ENCODE measurements at regions not wholly inside any gene's neighbourhood (a gene's known extent, or its start where the extent isn't known, plus 50 kb on each side); places are given as distances from the start of the nearest gene placed in this dataset.

DNA sequence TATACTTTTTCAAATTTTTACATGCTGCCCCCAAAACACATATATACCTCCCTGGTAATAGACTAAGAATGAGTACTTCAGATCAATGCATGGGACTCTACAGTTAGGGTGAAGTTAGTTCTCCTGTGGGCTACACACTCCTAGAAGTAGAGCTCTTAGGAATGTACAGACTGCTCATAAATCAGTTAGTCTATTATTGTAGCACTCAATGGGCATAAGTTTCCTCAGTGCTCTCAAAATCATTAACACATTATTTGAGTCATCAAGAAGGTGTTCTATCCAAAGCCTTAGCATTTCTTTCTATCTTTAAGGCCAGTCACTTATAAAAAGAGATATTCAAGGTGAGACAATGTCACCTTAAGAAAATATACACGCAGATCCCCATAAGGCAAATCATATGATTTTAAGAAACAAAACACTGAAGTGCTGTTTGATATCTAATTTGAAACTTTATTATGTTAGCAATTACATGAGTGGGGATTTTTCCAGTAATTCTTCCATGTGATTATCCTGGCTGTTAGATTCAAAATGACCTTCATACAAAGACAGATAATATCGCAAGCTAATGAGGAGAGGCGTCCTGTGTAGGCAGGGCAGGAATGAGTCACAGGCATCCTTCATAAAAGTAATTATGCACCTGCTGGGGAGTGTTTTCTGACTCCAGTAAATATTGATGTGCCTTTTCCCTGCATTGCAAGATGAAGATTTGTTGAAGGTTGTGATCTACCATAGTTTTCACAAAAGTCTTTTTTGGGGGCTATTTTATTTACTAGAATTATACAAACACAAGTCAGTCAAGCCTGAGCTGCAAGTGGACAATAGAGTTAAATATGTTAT lies 167.2 kb upstream of the ATP1B1 start:
- Histone ChIP-seq H3K27ac (no peak overlapping the region), H3K27me3 (no peaks in the 10 kb centered on the region), H3K4me3 (no peak overlapping the region), H3K9me3 (peaks cover 0 to 4% (median 0%) of the 10 kb centered on the region in 11 donors), H3K36me3 (no peaks in the 10 kb centered on the region), H3K4me1 (peaks cover 0 to 10% (median 0%) of the 10 kb centered on the region in 9 donors)
- TF ChIP-seq, protein P1, sequence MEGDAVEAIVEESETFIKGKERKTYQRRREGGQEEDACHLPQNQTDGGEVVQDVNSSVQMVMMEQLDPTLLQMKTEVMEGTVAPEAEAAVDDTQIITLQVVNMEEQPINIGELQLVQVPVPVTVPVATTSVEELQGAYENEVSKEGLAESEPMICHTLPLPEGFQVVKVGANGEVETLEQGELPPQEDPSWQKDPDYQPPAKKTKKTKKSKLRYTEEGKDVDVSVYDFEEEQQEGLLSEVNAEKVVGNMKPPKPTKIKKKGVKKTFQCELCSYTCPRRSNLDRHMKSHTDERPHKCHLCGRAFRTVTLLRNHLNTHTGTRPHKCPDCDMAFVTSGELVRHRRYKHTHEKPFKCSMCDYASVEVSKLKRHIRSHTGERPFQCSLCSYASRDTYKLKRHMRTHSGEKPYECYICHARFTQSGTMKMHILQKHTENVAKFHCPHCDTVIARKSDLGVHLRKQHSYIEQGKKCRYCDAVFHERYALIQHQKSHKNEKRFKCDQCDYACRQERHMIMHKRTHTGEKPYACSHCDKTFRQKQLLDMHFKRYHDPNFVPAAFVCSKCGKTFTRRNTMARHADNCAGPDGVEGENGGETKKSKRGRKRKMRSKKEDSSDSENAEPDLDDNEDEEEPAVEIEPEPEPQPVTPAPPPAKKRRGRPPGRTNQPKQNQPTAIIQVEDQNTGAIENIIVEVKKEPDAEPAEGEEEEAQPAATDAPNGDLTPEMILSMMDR (IDR thresholded peaks at IDR 0.05): no peak
- 34 to 35% methylated on average over 3 of the region's 3 CpGs for WGBS, 2 donors
- no peak for DNase-seq
- intact Hi-C loops (cut with DNase I): no loop called here
- peak in 1 of 8 donors; percentile 67 for ATAC-seq

DNA sequence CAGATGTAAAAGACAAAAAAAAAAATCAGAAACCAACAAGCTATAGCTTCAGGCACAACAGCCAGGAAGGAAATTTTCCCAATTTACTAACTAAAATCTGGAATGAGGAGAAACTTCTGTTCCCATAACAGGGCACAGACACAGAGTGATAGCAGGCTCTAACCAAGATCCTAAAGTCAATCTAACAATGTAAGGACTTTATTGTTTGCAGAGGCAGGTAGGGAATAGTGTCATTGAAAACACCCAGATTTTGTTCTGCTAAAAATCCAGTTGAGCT lies 166.6 kb upstream of the ATP1B1 start:
- Histone ChIP-seq H3K9me3 (peaks cover 0 to 4% (median 0%) of the 10 kb centered on the region in 11 donors), H3K4me3 (no peak overlapping the region), H3K27me3 (no peaks in the 10 kb centered on the region), H3K36me3 (no peaks in the 10 kb centered on the region), H3K27ac (no peak overlapping the region), H3K4me1 (peaks cover 0 to 10% (median 0%) of the 10 kb centered on the region in 9 donors)
- TF ChIP-seq, protein P1 (IDR thresholded peaks at IDR 0.05): no peak
- intact Hi-C loops (cut with DNase I): loop anchor here in 1 of 10 donors (10.0 kb wide), 1 partner anchor 165 kb away; the partner anchor contains the start of gene ATP1B1
- ATAC-seq (no peak), DNase-seq (no peak)

DNA sequence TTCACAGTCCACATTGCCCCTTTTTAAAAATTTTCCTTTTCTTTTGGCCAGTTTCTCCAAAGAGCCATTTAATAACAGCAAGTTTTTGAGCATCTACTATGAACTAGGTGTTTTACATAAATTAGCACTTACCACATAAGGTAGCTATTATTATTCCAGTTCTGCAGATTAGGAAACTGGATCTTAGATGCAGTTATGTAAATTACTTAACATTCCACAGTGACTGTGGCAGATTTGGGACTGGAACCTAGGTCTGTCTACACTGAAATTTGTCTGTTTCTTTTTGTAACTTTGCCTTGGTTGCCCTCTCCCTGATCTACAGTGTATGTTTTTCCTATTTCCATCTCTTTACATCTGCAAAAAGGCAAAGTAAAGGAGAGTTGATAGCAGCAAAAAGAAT lies 164.8 kb upstream of the ATP1B1 start:
- no peak overlapping the region for H3K4me3 ChIP-seq
- H3K36me3 ChIP-seq: no peaks in the 10 kb centered on the region
- H3K9me3 ChIP-seq: no peaks in the 10 kb centered on the region
- DNase-seq (no peak), ATAC-seq (no peak)
- intact Hi-C loops (cut with DNase I): loop anchor here in 1 of 10 donors (10.0 kb wide), 1 partner anchor 163 kb away; the partner anchor contains the start of gene ATP1B1
- TF ChIP-seq, protein P1 (IDR thresholded peaks at IDR 0.05): no peak
- no peak overlapping the region for H3K27ac ChIP-seq
- H3K27me3 ChIP-seq: no peaks in the 10 kb centered on the region
- H3K4me1 ChIP-seq: peaks cover 4 to 25% (median 11%) of the 10 kb centered on the region in 9 donors

DNA sequence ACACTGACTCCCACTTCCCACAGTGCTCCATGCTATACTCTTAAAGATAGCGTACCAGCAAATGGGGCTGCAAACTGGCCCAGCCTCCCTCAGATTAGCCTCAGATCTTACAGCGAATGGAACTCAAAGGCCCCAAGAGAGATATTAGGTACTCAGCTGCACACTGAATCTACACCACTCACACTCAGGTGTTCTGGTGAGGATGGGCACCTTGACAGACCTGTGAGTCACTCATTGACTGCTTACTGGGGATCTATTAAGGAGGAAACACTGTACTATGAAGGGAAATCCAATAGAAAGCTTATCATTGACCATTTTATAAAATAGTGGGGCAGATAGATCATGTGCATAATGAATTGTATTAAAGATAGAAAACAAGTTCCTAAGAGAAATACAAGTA lies 164.3 kb upstream of the ATP1B1 start:
- TF ChIP-seq, protein P1 (IDR thresholded peaks at IDR 0.05): no peak
- DNase-seq (no peak), ATAC-seq (no peak)
- intact Hi-C loops (cut with DNase I): loop anchor here in 1 of 10 donors (10.0 kb wide), 1 partner anchor 163 kb away; the partner anchor contains the start of gene ATP1B1
- WGBS, 2 donors: 96 to 98% methylated on average over 2 of the region's 2 CpGs
- H3K27me3 ChIP-seq: no peaks in the 10 kb centered on the region
- no peaks in the 10 kb centered on the region for H3K36me3 ChIP-seq
- no peaks in the 10 kb centered on the region for H3K9me3 ChIP-seq
- H3K4me3 ChIP-seq: no peak overlapping the region
- H3K27ac ChIP-seq: no peak overlapping the region
- peaks cover 4 to 25% (median 11%) of the 10 kb centered on the region in 9 donors for H3K4me1 ChIP-seq

All from heart right ventricle (tissue), 16 donors.